HEK293 (cell line): ENCODE measurements at regions not wholly inside any gene's neighbourhood (a gene's known extent, or its start where the extent isn't known, plus 50 kb on each side); places are given as distances from the start of the nearest gene placed in this dataset.

Source experiments
- CTCF ChIA-PET: fragments of 350-600 bp; formaldehyde crosslinking; extraction: SDS; loops from one replicate; lab custom pipeline; 2021; ENCODE audit warnings: antibody characterized with exemption; lab: Yijun Ruan, JAX
- POLR2A ChIA-PET: fragments of 300-600 bp; formaldehyde crosslinking; extraction: SDS; loops from one replicate; lab custom pipeline; 2020; ENCODE audit warnings: antibody characterized with exemption, inconsistent platforms; lab: Yijun Ruan, JAX
- H3K27ac ChIP-seq: fragments of 200-500 bp; sonication (Bioruptor generic); 2 replicates; pipeline ENCODE4 v1.5.1; 2014; ENCODE audit warnings: low read depth, low read length, control low read depth, inconsistent platforms; ENCODE audit errors: extremely low read depth
- H3K36me3 ChIP-seq, 2 experiments: fragments of 200-500 bp in 1 of 2; sonication (Bioruptor generic) in 1 of 2; 1 replicate in 1 of 2; 2 replicates in 1 of 2; pipeline ENCODE4 v1.5.1; 2014 to 2017; ENCODE audit warnings: inconsistent platforms in 2 of 2, low read length in 2 of 2; ENCODE audit not compliant: control insufficient read depth in 2 of 2, insufficient read depth in 1 of 2
- H3K4me1 ChIP-seq: fragments of 200-500 bp; sonication (Bioruptor generic); 2 replicates; pipeline ENCODE4 v1.5.1; 2014; ENCODE audit warnings: mild to moderate bottlenecking, low read length, inconsistent platforms; ENCODE audit not compliant: control insufficient read depth, insufficient read depth
- H3K4me3 ChIP-seq: 2 replicates; pipeline ENCODE4 v1.5.1; 2011; ENCODE audit warnings: low read depth, mild to moderate bottlenecking, control low read depth, low read length, moderate library complexity
- H3K9me3 ChIP-seq: fragments of 200-500 bp; sonication (Bioruptor generic); 2 replicates; pipeline ENCODE4 v1.5.1; 2014; ENCODE audit warnings: low read depth, low read length, inconsistent platforms; ENCODE audit not compliant: control insufficient read depth, insufficient read depth
- HOXA7 ChIP-seq: sonication (generic); formaldehyde crosslinking; IDR thresholded peaks from 2 replicates; pipeline ENCODE4 v1.8.1; 2022; ENCODE audit warnings: missing genetic modification reagents, borderline replicate concordance
- KLF8 ChIP-seq: fragments of 450-650 bp; formaldehyde crosslinking; IDR thresholded peaks from 2 replicates; pipeline ENCODE4 v1.5.1; 2016; ENCODE audit warnings: missing biosample characterization, missing genetic modification characterization
- MYNN ChIP-seq: fragments of 450-650 bp; formaldehyde crosslinking; IDR thresholded peaks from 2 replicates; pipeline ENCODE4 v1.5.1; 2016; ENCODE audit warnings: missing biosample characterization, missing genetic modification characterization, borderline replicate concordance
- SP3 ChIP-seq: fragments of 450-650 bp; formaldehyde crosslinking; IDR thresholded peaks from 2 replicates; pipeline ENCODE4 v1.5.1; 2016; ENCODE audit warnings: missing biosample characterization, missing genetic modification characterization
- YY2 ChIP-seq: fragments of 450-650 bp; formaldehyde crosslinking; IDR thresholded peaks from 2 replicates; pipeline ENCODE4 v1.5.1; 2016; ENCODE audit warnings: missing biosample characterization, missing genetic modification characterization
- ZEB2 ChIP-seq: fragments of 450-650 bp; formaldehyde crosslinking; IDR thresholded peaks from 2 replicates; pipeline ENCODE4 v1.5.1; 2016; ENCODE audit warnings: missing biosample characterization, missing genetic modification characterization
- ZFHX2 ChIP-seq: fragments of 450-650 bp; formaldehyde crosslinking; conservative IDR thresholded peaks from 2 replicates; pipeline ENCODE4 v1.5.1; 2016; ENCODE audit warnings: missing biosample characterization, missing genetic modification characterization
- ZNF112 ChIP-seq: fragments of 450-650 bp; formaldehyde crosslinking; IDR thresholded peaks from 2 replicates; pipeline ENCODE4 v1.5.0; 2017; ENCODE audit warnings: missing biosample characterization, missing genetic modification characterization
- ZNF16 ChIP-seq: fragments of 450-650 bp; formaldehyde crosslinking; IDR thresholded peaks from 2 replicates; pipeline ENCODE4 v1.5.1; 2016; ENCODE audit warnings: low read depth, missing biosample characterization, missing genetic modification characterization
- ZNF223 ChIP-seq: fragments of 450-650 bp; formaldehyde crosslinking; IDR thresholded peaks from 2 replicates; pipeline ENCODE4 v1.5.1; 2016; ENCODE audit warnings: missing biosample characterization, missing genetic modification characterization
- ZNF239 ChIP-seq: fragments of 450-650 bp; formaldehyde crosslinking; IDR thresholded peaks from 2 replicates; pipeline ENCODE4 v1.5.1; 2016; ENCODE audit warnings: missing biosample characterization, missing genetic modification characterization
- ZNF366 ChIP-seq: fragments of 450-650 bp; formaldehyde crosslinking; conservative IDR thresholded peaks from 2 replicates; pipeline ENCODE4 v1.5.1; 2016; ENCODE audit warnings: missing biosample characterization, missing genetic modification characterization
- ZNF426 ChIP-seq: fragments of 450-650 bp; formaldehyde crosslinking; IDR thresholded peaks from 2 replicates; pipeline ENCODE4 v1.5.1; 2017; ENCODE audit warnings: missing biosample characterization, missing genetic modification characterization, mild to moderate bottlenecking, inconsistent platforms, moderate library complexity
- ZNF501 ChIP-seq: fragments of 450-650 bp; formaldehyde crosslinking; IDR thresholded peaks from 2 replicates; pipeline ENCODE4 v1.5.1; 2016; ENCODE audit warnings: missing biosample characterization, missing genetic modification characterization
- ZNF629 ChIP-seq: fragments of 450-650 bp; formaldehyde crosslinking; IDR thresholded peaks from 2 replicates; pipeline ENCODE4 v1.5.1; 2017; ENCODE audit warnings: missing biosample characterization, missing genetic modification characterization
- TF ChIP-seq, protein P1 (sequence below): fragments of 450-650 bp; formaldehyde crosslinking; IDR thresholded peaks from 2 replicates; pipeline ENCODE4 v1.5.1; 2017; ENCODE audit warnings: missing biosample characterization, missing genetic modification characterization
- TF ChIP-seq, protein P2 (sequence below): fragments of 450-650 bp; formaldehyde crosslinking; IDR thresholded peaks from 2 replicates; pipeline ENCODE4 v1.5.0; 2017; ENCODE audit warnings: missing biosample characterization, missing genetic modification characterization, borderline replicate concordance
- TF ChIP-seq, protein P3 (sequence below): fragments of 450-650 bp; formaldehyde crosslinking; IDR thresholded peaks from 2 replicates; pipeline ENCODE4 v1.5.1; 2016; ENCODE audit warnings: missing biosample characterization, missing genetic modification characterization

DNA sequence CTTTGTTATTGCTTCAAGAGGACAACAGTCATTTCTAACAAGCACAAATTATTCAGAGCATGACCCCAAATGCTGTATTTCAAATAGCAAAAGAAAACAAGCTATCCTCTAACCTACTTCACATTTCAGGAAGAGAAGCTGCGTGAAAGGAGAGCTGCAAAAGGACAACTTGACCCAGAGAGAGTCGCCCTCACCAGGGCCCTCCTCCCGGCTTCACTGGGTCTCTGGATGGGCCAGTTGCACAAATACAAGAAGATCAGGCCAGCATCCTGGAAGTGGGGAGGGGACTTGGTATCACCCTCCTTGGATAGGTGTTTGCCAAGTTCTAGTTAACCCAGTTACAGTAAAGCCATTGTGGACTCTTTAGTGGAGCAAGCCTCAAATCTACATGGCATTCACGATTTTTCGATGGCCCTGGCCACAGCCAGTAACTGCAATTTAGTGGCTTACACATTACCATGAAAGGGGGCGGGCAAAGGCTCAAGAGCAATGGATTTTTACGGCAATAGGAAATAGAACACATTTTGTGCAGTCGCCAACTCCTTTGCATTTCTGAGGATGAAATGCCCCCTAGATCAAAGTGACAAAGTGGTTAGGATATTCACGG lies 166.9 kb upstream of the DIO2 start:
- no peak for TF ChIP-seq ZNF426 (tag by site-specific recombination)
- TF ChIP-seq ZEB2 (tag by site-specific recombination) = no peak
- no peak for TF ChIP-seq ZNF366 (tag by site-specific recombination)
- no peak for TF ChIP-seq ZNF16 (tag by site-specific recombination)
- TF ChIP-seq, protein P1, sequence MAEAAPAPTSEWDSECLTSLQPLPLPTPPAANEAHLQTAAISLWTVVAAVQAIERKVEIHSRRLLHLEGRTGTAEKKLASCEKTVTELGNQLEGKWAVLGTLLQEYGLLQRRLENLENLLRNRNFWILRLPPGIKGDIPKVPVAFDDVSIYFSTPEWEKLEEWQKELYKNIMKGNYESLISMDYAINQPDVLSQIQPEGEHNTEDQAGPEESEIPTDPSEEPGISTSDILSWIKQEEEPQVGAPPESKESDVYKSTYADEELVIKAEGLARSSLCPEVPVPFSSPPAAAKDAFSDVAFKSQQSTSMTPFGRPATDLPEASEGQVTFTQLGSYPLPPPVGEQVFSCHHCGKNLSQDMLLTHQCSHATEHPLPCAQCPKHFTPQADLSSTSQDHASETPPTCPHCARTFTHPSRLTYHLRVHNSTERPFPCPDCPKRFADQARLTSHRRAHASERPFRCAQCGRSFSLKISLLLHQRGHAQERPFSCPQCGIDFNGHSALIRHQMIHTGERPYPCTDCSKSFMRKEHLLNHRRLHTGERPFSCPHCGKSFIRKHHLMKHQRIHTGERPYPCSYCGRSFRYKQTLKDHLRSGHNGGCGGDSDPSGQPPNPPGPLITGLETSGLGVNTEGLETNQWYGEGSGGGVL (tag by site-specific recombination) = no peak
- TF ChIP-seq YY2 = no peak
- TF ChIP-seq ZFHX2 (tag by site-specific recombination) = no peak
- TF ChIP-seq ZNF239 (tag by site-specific recombination) = no peak
- TF ChIP-seq ZNF501 = no peak
- no peak for TF ChIP-seq ZNF629 (tag by site-specific recombination)
- TF ChIP-seq, all 188 proteins: peak for 0
- Histone ChIP-seq H3K9me3 (no peaks in the 10 kb centered on the region), H3K36me3 (no peaks in the 10 kb centered on the region), H3K4me3 (no peak overlapping the region), H3K4me1 (no peaks in the 10 kb centered on the region), H3K27ac (no peak overlapping the region)
- CTCF ChIA-PET = interaction anchor here (1.0 kb wide), 1 partner anchor 16 kb away, joined by 3 read pairs; no protein-coding TSS in a partner anchor
- POLR2A ChIA-PET = no interaction called here

DNA sequence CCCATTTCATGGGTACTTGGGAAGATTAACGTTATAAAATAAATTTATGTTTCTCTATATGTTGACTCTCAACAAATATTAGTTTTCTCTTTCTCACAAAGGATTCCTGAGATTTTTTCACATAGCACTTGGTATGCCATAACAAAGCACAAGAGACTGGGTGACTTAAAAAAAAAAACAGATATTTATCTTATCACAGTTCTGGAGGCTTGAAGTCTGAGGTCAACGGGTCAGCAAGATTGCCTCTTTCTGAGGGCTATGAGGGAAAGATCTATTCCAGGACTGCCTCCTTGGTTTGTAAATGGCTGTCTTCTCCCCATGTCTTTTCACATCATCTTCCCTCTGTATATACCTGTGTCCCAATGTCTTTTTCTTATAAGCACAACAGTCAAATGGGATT lies 153.5 kb upstream of the DIO2 start:
- Histone ChIP-seq H3K36me3 (no peaks in the 10 kb centered on the region), H3K4me3 (no peak overlapping the region), H3K27ac (no peak overlapping the region), H3K9me3 (no peaks in the 10 kb centered on the region), H3K4me1 (no peaks in the 10 kb centered on the region)
- TF ChIP-seq KLF8 (tag by site-specific recombination) = no peak
- TF ChIP-seq MYNN (tag by site-specific recombination) = no peak
- TF ChIP-seq, protein P2, sequence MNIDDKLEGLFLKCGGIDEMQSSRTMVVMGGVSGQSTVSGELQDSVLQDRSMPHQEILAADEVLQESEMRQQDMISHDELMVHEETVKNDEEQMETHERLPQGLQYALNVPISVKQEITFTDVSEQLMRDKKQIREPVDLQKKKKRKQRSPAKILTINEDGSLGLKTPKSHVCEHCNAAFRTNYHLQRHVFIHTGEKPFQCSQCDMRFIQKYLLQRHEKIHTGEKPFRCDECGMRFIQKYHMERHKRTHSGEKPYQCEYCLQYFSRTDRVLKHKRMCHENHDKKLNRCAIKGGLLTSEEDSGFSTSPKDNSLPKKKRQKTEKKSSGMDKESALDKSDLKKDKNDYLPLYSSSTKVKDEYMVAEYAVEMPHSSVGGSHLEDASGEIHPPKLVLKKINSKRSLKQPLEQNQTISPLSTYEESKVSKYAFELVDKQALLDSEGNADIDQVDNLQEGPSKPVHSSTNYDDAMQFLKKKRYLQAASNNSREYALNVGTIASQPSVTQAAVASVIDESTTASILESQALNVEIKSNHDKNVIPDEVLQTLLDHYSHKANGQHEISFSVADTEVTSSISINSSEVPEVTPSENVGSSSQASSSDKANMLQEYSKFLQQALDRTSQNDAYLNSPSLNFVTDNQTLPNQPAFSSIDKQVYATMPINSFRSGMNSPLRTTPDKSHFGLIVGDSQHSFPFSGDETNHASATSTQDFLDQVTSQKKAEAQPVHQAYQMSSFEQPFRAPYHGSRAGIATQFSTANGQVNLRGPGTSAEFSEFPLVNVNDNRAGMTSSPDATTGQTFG (tag by site-specific recombination) = no peak
- no peak for TF ChIP-seq HOXA7 (CRISPR knock-in tag)
- no peak for TF ChIP-seq ZNF223 (tag by site-specific recombination)
- CTCF ChIA-PET = interaction anchor here (0.7 to 1.5 kb wide), 3 partner anchors 26 to 142 kb away, joined by 3 to 6 read pairs (median 3); no protein-coding TSS in a partner anchor
- POLR2A ChIA-PET = no interaction called here

DNA sequence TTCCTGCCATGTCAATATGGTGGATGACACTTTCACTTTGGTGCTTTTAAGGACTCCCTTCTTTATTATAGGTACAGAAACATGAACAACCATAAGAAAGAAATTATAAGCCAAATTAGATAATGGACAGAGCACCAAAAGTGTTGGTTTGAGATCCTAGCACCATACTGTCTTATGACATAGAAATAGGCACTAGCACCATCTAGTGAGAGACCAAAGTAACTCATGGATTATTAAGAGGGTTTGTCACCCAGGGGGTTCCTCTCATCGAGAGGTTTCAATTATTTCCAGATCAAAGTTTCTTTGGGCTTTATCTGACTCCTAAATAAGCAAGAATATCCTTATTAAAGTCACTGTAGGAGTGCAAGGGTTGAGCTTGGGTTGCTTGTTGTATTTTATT lies 153.0 kb upstream of the DIO2 start:
- Histone ChIP-seq H3K27ac (no peak overlapping the region), H3K36me3 (no peaks in the 10 kb centered on the region), H3K9me3 (no peaks in the 10 kb centered on the region), H3K4me1 (no peaks in the 10 kb centered on the region), H3K4me3 (no peak overlapping the region)
- CTCF ChIA-PET = interaction anchor here (0.9 kb wide), 1 partner anchor 141 kb away, joined by 6 read pairs; no protein-coding TSS in a partner anchor
- POLR2A ChIA-PET = no interaction called here
- TF ChIP-seq, protein P3, sequence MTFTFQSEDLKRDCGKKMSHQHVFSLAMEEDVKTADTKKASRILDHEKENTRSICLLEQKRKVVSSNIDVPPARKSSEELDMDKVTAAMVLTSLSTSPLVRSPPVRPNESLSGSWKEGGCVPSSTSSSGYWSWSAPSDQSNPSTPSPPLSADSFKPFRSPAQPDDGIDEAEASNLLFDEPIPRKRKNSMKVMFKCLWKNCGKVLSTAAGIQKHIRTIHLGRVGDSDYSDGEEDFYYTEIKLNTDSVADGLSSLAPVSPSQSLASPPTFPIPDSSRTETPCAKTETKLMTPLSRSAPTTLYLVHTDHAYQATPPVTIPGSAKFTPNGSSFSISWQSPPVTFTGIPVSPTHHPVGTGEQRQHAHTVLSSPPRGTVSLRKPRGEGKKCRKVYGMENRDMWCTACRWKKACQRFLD (tag by site-specific recombination) = no peak
- TF ChIP-seq SP3 (tag by site-specific recombination) = no peak
- no peak for TF ChIP-seq ZNF112 (tag by site-specific recombination)
